Sigmoid colon (tissue), 6 donors: ENCODE measurements at regions not wholly inside any gene's neighbourhood (a gene's known extent, or its start where the extent isn't known, plus 50 kb on each side); places are given as distances from the start of the nearest gene placed in this dataset.

Experiments used
- DNase-seq: peaks from one replicate; pipeline ENCODE4 v3.0.0-alpha.2; 2019
- H3K27ac ChIP-seq, 4 donors: fragments of 200-600 bp; sonication (generic); one replicate each; pipeline ENCODE4 v1.5.1; 2016 to 2019; ENCODE audit warnings: mild to moderate bottlenecking in 1 of 4
- H3K27me3 ChIP-seq, 3 donors: fragments of 200-600 bp; sonication (generic); one replicate each; pipeline ENCODE4 v1.5.1; 2019; ENCODE audit warnings: mild to moderate bottlenecking in 1 of 3
- H3K36me3 ChIP-seq, 4 donors: fragments of 200-600 bp; sonication (generic); one replicate each; pipeline ENCODE4 v1.5.1; 2016 to 2019
- H3K4me1 ChIP-seq, 4 donors: fragments of 200-600 bp; sonication (generic); one replicate each; pipeline ENCODE4 v1.5.1; 2017 to 2019
- H3K4me3 ChIP-seq, 4 donors: fragments of 200-600 bp; sonication (generic); one replicate each; pipeline ENCODE4 v1.5.1; 2017 to 2019; ENCODE audit warnings: mild to moderate bottlenecking in 2 of 4, moderate library complexity in 1 of 4
- H3K9me3 ChIP-seq, 4 donors: fragments of 200-600 bp in 3 of 4; sonication (generic) in 3 of 4; one replicate each; pipeline versions ENCODE4 v1.5.1 to v1.6.1; 2013 to 2019
- EP300 ChIP-seq, 4 donors: sonication (generic); formaldehyde crosslinking; IDR thresholded peaks; one replicate each; pipeline ENCODE4 v1.6.1; 2017; ENCODE audit warnings: antibody characterized with exemption in 4 of 4
- POLR2A ChIP-seq, 2 donors: fragments of 450-650 bp; IDR thresholded peaks; one replicate each; pipeline ENCODE4 v1.6.1; 2016; ENCODE audit warnings: antibody characterized with exemption in 2 of 2, mild to moderate bottlenecking in 2 of 2, moderate library complexity in 2 of 2
- POLR2AphosphoS5 ChIP-seq, 4 donors: sonication (generic); formaldehyde crosslinking; IDR thresholded peaks; one replicate each; pipeline ENCODE4 v1.6.1; 2017; ENCODE audit warnings: antibody characterized with exemption in 4 of 4
- WGBS, 2 donors: extraction: QIAGEN DNeasy Blood & Tissue Kit; methylation state at CpG; one replicate each; pipeline ENCODE4 v1.1.7; 2013; 5-methylcytosine and 5-hydroxymethylcytosine counted together
- intact Hi-C: fragments of 100-400 bp; cut with DNase I; formaldehyde crosslinking; loops from one replicate; pipeline ENCODE4 v1.15.1; 2023
- TF ChIP-seq, protein P1 (sequence below), 4 experiments: fragments of 450-650 bp in 3 of 4; fragments of 200-600 bp in 1 of 4; IDR thresholded peaks; one replicate each; pipeline ENCODE4 v1.5.1; 2016 to 2019; ENCODE audit warnings: antibody characterized with exemption in 4 of 4, mild to moderate bottlenecking in 3 of 4, moderate library complexity in 2 of 4
- donor health status: healthy with polysubstance abuse.
- donor health status: healthy.

DNA sequence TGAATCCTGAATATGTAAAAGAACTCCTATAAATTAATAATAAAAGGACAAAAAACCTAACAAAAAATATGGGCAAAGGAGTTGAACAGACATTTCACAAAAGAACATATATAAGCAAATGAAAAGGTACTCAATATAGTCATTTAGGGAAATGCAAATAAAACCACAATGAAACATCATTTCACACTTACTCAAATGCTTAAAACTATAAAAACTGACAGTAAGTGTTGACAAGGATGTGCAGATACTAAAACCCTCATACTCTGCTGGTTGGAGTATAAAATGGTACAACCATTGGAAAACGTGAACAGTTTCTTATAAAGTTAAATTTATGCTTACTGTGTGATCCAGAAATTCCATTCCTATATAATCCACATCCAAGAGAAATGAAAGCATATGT is 247.1 kb downstream of the GXYLT1 start:
- Histone ChIP-seq H3K4me1 (no peaks in the 10 kb centered on the region), H3K27ac (no peak overlapping the region), H3K9me3 (no peaks in the 10 kb centered on the region), H3K36me3 (no peaks in the 10 kb centered on the region), H3K4me3 (no peak overlapping the region), H3K27me3 (no peaks in the 10 kb centered on the region)
- intact Hi-C loops, result no loop called here
- 65 to 74% methylated on average over 1 of the region's 1 CpG for WGBS, 2 donors
- DNase-seq, result no peak
- TF ChIP-seq EP300 (IDR thresholded peaks at IDR 0.05), result no peak
- TF ChIP-seq POLR2AphosphoS5 (IDR thresholded peaks at IDR 0.05), result no peak
- TF ChIP-seq, protein P1, sequence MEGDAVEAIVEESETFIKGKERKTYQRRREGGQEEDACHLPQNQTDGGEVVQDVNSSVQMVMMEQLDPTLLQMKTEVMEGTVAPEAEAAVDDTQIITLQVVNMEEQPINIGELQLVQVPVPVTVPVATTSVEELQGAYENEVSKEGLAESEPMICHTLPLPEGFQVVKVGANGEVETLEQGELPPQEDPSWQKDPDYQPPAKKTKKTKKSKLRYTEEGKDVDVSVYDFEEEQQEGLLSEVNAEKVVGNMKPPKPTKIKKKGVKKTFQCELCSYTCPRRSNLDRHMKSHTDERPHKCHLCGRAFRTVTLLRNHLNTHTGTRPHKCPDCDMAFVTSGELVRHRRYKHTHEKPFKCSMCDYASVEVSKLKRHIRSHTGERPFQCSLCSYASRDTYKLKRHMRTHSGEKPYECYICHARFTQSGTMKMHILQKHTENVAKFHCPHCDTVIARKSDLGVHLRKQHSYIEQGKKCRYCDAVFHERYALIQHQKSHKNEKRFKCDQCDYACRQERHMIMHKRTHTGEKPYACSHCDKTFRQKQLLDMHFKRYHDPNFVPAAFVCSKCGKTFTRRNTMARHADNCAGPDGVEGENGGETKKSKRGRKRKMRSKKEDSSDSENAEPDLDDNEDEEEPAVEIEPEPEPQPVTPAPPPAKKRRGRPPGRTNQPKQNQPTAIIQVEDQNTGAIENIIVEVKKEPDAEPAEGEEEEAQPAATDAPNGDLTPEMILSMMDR (IDR thresholded peaks at IDR 0.05), result no peak
- no peak for TF ChIP-seq POLR2A (IDR thresholded peaks at IDR 0.05)

DNA sequence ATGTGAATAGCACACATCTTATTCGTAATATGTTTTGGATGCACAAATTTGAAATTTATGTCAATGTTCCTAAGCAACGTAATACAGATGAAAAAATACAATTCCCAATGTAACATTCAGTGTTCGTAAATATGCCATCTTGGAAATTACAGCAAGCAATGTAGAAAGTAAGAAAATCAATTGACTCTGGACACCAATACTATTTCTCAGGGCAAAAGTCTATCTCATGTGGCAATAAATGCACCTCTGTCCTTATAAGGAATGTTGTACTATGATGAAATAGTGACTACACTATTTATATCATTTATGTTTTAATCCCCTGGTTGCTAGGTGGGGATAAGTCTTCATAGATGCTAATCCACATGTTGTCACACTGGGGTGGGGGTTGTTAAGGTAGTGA is 251.2 kb downstream of the GXYLT1 start:
- Histone ChIP-seq H3K36me3 (no peaks in the 10 kb centered on the region), H3K27me3 (no peaks in the 10 kb centered on the region), H3K4me1 (no peaks in the 10 kb centered on the region), H3K9me3 (no peaks in the 10 kb centered on the region), H3K27ac (no peak overlapping the region), H3K4me3 (no peak overlapping the region)
- intact Hi-C loops, result no loop called here
- TF ChIP-seq EP300 (IDR thresholded peaks at IDR 0.05), result no peak
- TF ChIP-seq, protein P1 (IDR thresholded peaks at IDR 0.05), result no peak
- no peak for TF ChIP-seq POLR2A (IDR thresholded peaks at IDR 0.05)
- no peak for TF ChIP-seq POLR2AphosphoS5 (IDR thresholded peaks at IDR 0.05)
- DNase-seq, result no peak
- 75 to 89% methylated on average over 3 of the region's 3 CpGs for WGBS, 2 donors

DNA sequence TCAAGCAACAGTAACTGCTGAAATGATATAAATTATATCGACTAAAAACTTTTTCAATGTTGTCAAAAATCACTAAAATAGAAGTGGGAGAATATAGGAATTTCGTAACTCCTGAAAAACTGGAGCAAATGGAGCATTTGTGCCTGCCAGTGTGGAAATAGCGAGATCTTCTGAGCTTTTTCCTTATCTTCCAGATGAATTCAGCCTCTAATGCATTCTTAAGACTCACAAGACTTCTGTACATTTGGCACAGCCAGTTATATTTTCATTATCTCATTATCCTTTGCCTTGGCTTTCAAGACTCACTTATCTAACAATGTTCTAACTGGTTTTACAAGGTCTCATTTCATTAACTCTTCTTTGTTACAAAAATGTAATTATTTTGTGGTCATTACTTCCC is 252.4 kb downstream of the GXYLT1 start:
- no peak for DNase-seq
- TF ChIP-seq, protein P1 (IDR thresholded peaks at IDR 0.05), result no peak
- TF ChIP-seq EP300 (IDR thresholded peaks at IDR 0.05), result no peak
- TF ChIP-seq POLR2AphosphoS5 (IDR thresholded peaks at IDR 0.05), result no peak
- TF ChIP-seq POLR2A (IDR thresholded peaks at IDR 0.05), result no peak
- intact Hi-C loops, result no loop called here
- 78 to 88% methylated on average over 3 of the region's 3 CpGs for WGBS, 2 donors
- Histone ChIP-seq H3K36me3 (no peaks in the 10 kb centered on the region), H3K27me3 (no peaks in the 10 kb centered on the region), H3K4me3 (no peak overlapping the region), H3K4me1 (no peaks in the 10 kb centered on the region), H3K9me3 (no peaks in the 10 kb centered on the region), H3K27ac (no peak overlapping the region)

DNA sequence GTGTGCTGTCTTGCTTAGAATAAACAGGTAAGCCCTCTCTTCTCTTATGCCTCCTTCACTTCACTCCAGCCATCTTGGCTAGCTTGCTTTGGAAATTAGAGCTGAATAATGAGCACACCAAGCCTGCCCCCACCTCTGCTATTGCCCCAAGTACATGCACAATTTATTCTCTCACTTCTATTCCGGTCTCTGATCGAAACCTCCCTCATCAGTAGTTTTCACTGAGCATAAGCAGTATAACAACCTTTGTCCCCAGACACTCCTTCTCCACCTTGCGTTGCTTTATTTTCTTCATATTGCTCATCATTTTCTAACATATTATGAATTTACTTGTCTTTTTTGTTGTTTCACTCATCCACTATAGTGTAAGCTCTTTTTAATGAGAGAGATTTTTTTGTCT is 253.4 kb downstream of the GXYLT1 start:
- H3K9me3 ChIP-seq, result no peaks in the 10 kb centered on the region
- no peaks in the 10 kb centered on the region for H3K36me3 ChIP-seq
- TF ChIP-seq POLR2AphosphoS5 (IDR thresholded peaks at IDR 0.05) (no peak), POLR2A (IDR thresholded peaks at IDR 0.05) (no peak), EP300 (IDR thresholded peaks at IDR 0.05) (no peak)
- TF ChIP-seq, protein P1 (IDR thresholded peaks at IDR 0.05), result no peak
- no peak overlapping the region for H3K4me3 ChIP-seq
- DNase-seq, result no peak
- H3K27me3 ChIP-seq, result no peaks in the 10 kb centered on the region
- intact Hi-C loops, result no loop called here
- no peaks in the 10 kb centered on the region for H3K4me1 ChIP-seq
- no peak overlapping the region for H3K27ac ChIP-seq
- WGBS, 2 donors, result 90 to 94% methylated on average over 3 of the region's 3 CpGs

DNA sequence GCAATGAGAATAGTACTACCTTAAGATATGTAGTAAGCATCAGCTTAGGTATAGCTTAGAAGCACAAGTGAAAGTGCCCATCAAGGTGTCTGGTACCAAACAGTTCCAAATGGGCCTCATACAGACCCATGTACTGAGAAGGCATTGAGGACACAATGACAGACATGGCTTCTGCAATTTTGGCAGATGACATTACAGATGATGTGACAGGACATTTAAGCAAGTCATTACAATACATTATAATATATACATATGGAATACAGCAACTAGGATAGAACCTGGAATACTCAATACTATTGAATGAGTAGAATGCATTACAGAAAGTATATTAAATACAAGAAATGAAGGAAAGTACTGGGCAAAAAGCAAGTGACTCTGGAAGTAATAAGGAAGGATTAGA is 256.4 kb downstream of the GXYLT1 start:
- intact Hi-C loops, result no loop called here
- Histone ChIP-seq H3K36me3 (no peaks in the 10 kb centered on the region), H3K27ac (no peak overlapping the region), H3K4me3 (no peak overlapping the region), H3K27me3 (no peaks in the 10 kb centered on the region), H3K9me3 (no peaks in the 10 kb centered on the region), H3K4me1 (no peaks in the 10 kb centered on the region)
- TF ChIP-seq POLR2A (IDR thresholded peaks at IDR 0.05) (no peak), POLR2AphosphoS5 (IDR thresholded peaks at IDR 0.05) (no peak), EP300 (IDR thresholded peaks at IDR 0.05) (no peak)
- TF ChIP-seq, protein P1 (IDR thresholded peaks at IDR 0.05), result no peak
- no peak for DNase-seq
